Astrocyte of the spinal cord (primary cell): ENCODE measurements at regions not wholly inside any gene's neighbourhood (a gene's known extent, or its start where the extent isn't known, plus 50 kb on each side); places are given as distances from the start of the nearest gene placed in this dataset.

ENCODE experiments used
- DNase-seq: peaks from one replicate; pipeline ENCODE4 v3.0.0; 2011; ENCODE audit warnings: low read depth, low spot score
- H3K4me3 ChIP-seq: 2 replicates; pipeline ENCODE4 v1.5.1; 2011; ENCODE audit warnings: low read depth, mild to moderate bottlenecking, low read length, moderate library complexity
- CTCF ChIP-seq: IDR thresholded peaks from 2 replicates; pipeline ENCODE4 v1.5.1; 2012; ENCODE audit warnings: low read depth, mild to moderate bottlenecking, low read length, inconsistent platforms
- in situ Hi-C: cut with HindIII; loops from 2 replicates; pipeline ENCODE4 v1.10.0; 2017; ENCODE audit warnings: low sequenced_read_pairs

GRCh38 chrX:11836284-11836683 lies 78.2 kb downstream of the MSL3 start:
- no peak overlapping the region for H3K4me3 ChIP-seq
- no peak for TF ChIP-seq CTCF
- no peak for DNase-seq
- in situ Hi-C loops: no loop called here

GRCh38 chrX:11837437-11837836 lies 79.4 kb downstream of the MSL3 start:
- no peak overlapping the region for H3K4me3 ChIP-seq
- no peak for DNase-seq
- no peak for TF ChIP-seq CTCF
- in situ Hi-C loops: no loop called here

GRCh38 chrX:11864171-11864570 lies 106.1 kb downstream of the MSL3 start:
- DNase-seq: no peak
- in situ Hi-C loops: no loop called here
- no peak overlapping the region for H3K4me3 ChIP-seq
- no peak for TF ChIP-seq CTCF

GRCh38 chrX:11867610-11868345 lies 109.7 kb downstream of the MSL3 start:
- no peak for TF ChIP-seq CTCF
- H3K4me3 ChIP-seq: no peak overlapping the region
- in situ Hi-C loops: no loop called here
- no peak for DNase-seq

- in situ Hi-C loops: no loop called here
- no peak for TF ChIP-seq CTCF
- no peak overlapping the region for H3K4me3 ChIP-seq
- DNase-seq: no peak
Observed at GRCh38 chrX:11870789-11871188, 112.8 kb downstream of the MSL3 start.

- no peak overlapping the region for H3K4me3 ChIP-seq
- DNase-seq: no peak
- no peak for TF ChIP-seq CTCF
- in situ Hi-C loops: no loop called here
Observed at GRCh38 chrX:11881485-11882170, 123.6 kb downstream of the MSL3 start.
